ENCODE measurements at regions not wholly inside any gene's neighbourhood (a gene's known extent, or its start where the extent isn't known, plus 50 kb on each side); places are given as distances from the start of the nearest gene placed in this dataset.

DNA sequence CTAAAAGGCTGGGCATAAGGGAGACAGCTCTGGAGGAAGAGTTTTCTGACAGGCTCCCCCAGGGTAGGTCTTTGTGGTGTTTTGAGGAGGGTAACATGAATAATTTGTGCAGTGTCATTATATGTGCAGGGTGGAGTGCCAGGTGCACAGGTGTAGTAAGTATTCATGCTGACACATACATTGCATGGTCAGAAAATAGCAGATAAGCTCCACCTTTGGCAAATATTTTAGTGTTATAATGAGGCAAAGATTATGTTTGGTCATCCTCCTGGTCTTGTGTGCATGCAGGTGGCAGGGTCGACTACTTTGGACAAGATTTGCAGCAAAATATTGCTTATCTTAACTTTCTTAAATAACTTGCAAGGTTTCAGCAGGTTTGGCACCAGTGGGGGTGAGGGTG, 910.4 kb upstream of the PCDH10 start:
- Histone ChIP-seq H3K36me3 (ENCODE audit: control insufficient read depth in 1 of 2, insufficient read depth in 2 of 2, low read length in 2 of 2) (no peaks in the 10 kb centered on the region), H3K9ac (ENCODE audit: low read length) (no peak overlapping the region), H3K79me2 (ENCODE audit: insufficient read depth, low read length) (no peaks in the 10 kb centered on the region), H3K27ac (ENCODE audit: low read depth, low read length) (no peak overlapping the region), H4K20me1 (ENCODE audit: insufficient read depth) (no peaks in the 10 kb centered on the region), H2AFZ (ENCODE audit: low read depth, low read length, poor library complexity, severe bottlenecking) (no peak overlapping the region), H3K9me2 (ENCODE audit: insufficient read depth) (no peaks in the 10 kb centered on the region), H3K9me3 (ENCODE audit: control insufficient read depth in 1 of 2, insufficient read depth in 1 of 2, low read depth in 1 of 2, low read length in 2 of 2) (no peaks in the 10 kb centered on the region), H3K4me3 (replicated peaks in 1 of 2; ENCODE audit: low read depth in 1 of 2, low read length in 2 of 2) (no peak overlapping the region), H3K4me2 (ENCODE audit: low read length) (no peak overlapping the region), H3K27me3 (ENCODE audit: insufficient read depth, low read length) (no peaks in the 10 kb centered on the region), H3K4me1 (ENCODE audit: control insufficient read depth in 1 of 2, insufficient read depth in 2 of 2, low read length in 2 of 2) (no peaks in the 10 kb centered on the region)
- intact Hi-C loops (cut with micrococcal nuclease) = no loop called here
- ChIA-PET RAD21 (ENCODE audit: low non-redundant PET in 1 of 2, low total read pairs in 2 of 2, uncharacterized antibody in 2 of 2, unreplicated experiment in 2 of 2) (no interaction called here), CTCF (no interaction called here), POLR2A (no interaction called here)
- TF ChIP-seq ZNF274 (IDR thresholded peaks at IDR 0.05; ENCODE audit: low read depth, low read length) (no peak), RAD21 (IDR thresholded peaks at IDR 0.05; ENCODE audit: low read depth) (no peak), EZH2 (IDR thresholded peaks at IDR 0.05) (no peak), REST (IDR thresholded peaks at IDR 0.05; ENCODE audit: low read depth) (no peak), JUND (IDR thresholded peaks at IDR 0.05) (no peak), SP1 (IDR thresholded peaks at IDR 0.05; ENCODE audit: low read depth) (no peak), ZFX (IDR thresholded peaks at IDR 0.05) (no peak), YY1 (IDR thresholded peaks at IDR 0.05; ENCODE audit: extremely low read depth, insufficient replicate concordance, low read depth, low read length) (no peak), POLR2AphosphoS5 (IDR thresholded peaks at IDR 0.05; ENCODE audit: low read depth, low read length) (no peak), CEBPB (IDR thresholded peaks at IDR 0.05; ENCODE audit: low read depth) (no peak), SRF (IDR thresholded peaks at IDR 0.05; ENCODE audit: low read depth) (no peak), SIN3A (IDR thresholded peaks at IDR 0.05; ENCODE audit: low read depth) (no peak), FOSL1 (IDR thresholded peaks at IDR 0.05; ENCODE audit: low read depth) (no peak), TCF7L2 (IDR thresholded peaks at IDR 0.05; ENCODE audit: borderline replicate concordance, extremely low read depth, insufficient read depth, insufficient read length) (no peak), POLR2A (IDR thresholded peaks at IDR 0.05; ENCODE audit: borderline replicate concordance, extremely low read depth, insufficient read depth, insufficient read length) (no peak), EZH2phosphoT487 (IDR thresholded peaks at IDR 0.05; ENCODE audit: borderline replicate concordance) (no peak)
- TF ChIP-seq, protein P1, sequence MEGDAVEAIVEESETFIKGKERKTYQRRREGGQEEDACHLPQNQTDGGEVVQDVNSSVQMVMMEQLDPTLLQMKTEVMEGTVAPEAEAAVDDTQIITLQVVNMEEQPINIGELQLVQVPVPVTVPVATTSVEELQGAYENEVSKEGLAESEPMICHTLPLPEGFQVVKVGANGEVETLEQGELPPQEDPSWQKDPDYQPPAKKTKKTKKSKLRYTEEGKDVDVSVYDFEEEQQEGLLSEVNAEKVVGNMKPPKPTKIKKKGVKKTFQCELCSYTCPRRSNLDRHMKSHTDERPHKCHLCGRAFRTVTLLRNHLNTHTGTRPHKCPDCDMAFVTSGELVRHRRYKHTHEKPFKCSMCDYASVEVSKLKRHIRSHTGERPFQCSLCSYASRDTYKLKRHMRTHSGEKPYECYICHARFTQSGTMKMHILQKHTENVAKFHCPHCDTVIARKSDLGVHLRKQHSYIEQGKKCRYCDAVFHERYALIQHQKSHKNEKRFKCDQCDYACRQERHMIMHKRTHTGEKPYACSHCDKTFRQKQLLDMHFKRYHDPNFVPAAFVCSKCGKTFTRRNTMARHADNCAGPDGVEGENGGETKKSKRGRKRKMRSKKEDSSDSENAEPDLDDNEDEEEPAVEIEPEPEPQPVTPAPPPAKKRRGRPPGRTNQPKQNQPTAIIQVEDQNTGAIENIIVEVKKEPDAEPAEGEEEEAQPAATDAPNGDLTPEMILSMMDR (IDR thresholded peaks at IDR 0.05 in 2 of 3, conservative IDR thresholded peaks at IDR 0.05 in 1 of 3; ENCODE audit: borderline replicate concordance in 1 of 3, insufficient read depth in 1 of 3, low read depth in 2 of 3, low read length in 2 of 3) = no peak
- TF ChIP-seq, protein P2, sequence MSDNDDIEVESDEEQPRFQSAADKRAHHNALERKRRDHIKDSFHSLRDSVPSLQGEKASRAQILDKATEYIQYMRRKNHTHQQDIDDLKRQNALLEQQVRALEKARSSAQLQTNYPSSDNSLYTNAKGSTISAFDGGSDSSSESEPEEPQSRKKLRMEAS (IDR thresholded peaks at IDR 0.05) = no peak
- TF ChIP-seq, protein P3, sequence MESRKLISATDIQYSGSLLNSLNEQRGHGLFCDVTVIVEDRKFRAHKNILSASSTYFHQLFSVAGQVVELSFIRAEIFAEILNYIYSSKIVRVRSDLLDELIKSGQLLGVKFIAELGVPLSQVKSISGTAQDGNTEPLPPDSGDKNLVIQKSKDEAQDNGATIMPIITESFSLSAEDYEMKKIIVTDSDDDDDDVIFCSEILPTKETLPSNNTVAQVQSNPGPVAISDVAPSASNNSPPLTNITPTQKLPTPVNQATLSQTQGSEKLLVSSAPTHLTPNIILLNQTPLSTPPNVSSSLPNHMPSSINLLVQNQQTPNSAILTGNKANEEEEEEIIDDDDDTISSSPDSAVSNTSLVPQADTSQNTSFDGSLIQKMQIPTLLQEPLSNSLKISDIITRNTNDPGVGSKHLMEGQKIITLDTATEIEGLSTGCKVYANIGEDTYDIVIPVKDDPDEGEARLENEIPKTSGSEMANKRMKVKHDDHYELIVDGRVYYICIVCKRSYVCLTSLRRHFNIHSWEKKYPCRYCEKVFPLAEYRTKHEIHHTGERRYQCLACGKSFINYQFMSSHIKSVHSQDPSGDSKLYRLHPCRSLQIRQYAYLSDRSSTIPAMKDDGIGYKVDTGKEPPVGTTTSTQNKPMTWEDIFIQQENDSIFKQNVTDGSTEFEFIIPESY (IDR thresholded peaks at IDR 0.05; ENCODE audit: extremely low read depth, insufficient replicate concordance, low read length) = no peak
- ATAC-seq (no peak), DNase-seq (ENCODE audit: low read depth, low spot score) (no peak)
- no TSS peak for BruUV-seq (replicated peaks)
